Effector CD8-positive, alpha-beta T cell (primary cell): ENCODE measurements at regions not wholly inside any gene's neighbourhood (a gene's known extent, or its start where the extent isn't known, plus 50 kb on each side); places are given as distances from the start of the nearest gene placed in this dataset.
"Not testable (repeated sequence)": the region's sequence is repeated elsewhere in the genome, so short reads cannot be mapped to it uniquely, and the experiment has no call there.

Source experiments
- DNase-seq: peaks from one replicate; lab custom pipeline; 2025; lab: John Stamatoyannopoulos, UW

DNA sequence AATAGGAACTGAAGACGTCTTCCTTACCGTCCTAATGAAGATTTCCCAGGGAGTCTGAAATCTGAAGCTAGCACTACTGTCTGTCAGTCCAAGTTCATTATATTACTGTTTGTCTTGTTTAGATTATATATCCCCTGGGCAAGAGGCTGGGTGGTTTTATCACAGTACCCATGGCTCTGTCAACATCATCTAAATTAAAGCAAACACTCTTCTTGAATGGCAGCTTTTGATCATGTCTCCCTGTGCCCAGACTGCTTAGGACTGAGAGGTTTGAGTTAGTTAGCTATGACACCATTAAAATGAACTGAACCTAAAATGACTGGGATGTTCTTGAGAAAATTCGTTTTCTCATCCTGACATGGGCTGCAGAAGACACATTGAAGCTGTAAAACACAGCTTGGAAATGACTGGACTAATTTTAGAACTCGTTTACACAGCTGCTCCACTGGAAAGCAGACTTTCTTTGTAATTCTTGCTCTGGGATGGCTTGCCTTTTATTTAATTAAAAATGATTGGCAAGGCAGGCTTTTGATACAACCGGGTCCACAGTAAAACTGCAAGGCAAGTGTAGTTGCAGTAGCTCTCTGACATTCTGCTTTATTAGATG lies 243.5 kb downstream of the MFSD1 start:
- DNase-seq = no peak

- no peak for DNase-seq
These were observed 245.5 kb downstream of the MFSD1 start for GRCh38 chr3:159047361-159047760.

- DNase-seq = not testable (repeated sequence)
These were observed 250.6 kb downstream of the MFSD1 start for GRCh38 chr3:159052494-159052893.

- no peak for DNase-seq
These were observed 255.8 kb downstream of the MFSD1 start for GRCh38 chr3:159057621-159058020.

- DNase-seq = no peak
These were observed 257.0 kb downstream of the MFSD1 start for GRCh38 chr3:159058859-159059258.

GRCh38 chr3:159059395-159059794 lies 257.5 kb downstream of the MFSD1 start:
- DNase-seq = no peak

GRCh38 chr3:159062734-159063410 lies 261.0 kb downstream of the MFSD1 start:
- no peak for DNase-seq

DNA sequence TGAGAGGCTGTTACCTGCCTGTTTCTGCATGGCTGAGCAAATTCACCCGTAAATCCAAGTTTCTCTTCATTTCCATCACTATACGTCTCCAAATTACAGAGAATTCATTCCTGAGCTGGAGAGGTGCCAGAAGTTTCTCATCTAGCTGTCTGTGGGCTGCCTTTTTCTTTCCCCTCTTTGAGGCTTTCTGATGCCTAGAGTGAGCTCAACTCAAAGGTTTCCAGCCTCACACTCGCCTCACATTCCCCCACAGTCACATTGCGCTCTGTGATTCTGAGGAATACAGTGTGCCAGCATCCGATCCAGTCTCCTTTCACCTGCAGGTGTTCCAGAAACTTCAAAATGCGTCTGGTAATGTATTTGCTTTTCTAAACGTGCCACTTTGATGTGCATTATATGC lies 267.2 kb downstream of the MFSD1 start, which contains the start of gene IQCJ:
Gene IQCJ (plus strand): TSS at position 229 of the 400 bp plus-strand sequence.
- no peak for DNase-seq

DNA sequence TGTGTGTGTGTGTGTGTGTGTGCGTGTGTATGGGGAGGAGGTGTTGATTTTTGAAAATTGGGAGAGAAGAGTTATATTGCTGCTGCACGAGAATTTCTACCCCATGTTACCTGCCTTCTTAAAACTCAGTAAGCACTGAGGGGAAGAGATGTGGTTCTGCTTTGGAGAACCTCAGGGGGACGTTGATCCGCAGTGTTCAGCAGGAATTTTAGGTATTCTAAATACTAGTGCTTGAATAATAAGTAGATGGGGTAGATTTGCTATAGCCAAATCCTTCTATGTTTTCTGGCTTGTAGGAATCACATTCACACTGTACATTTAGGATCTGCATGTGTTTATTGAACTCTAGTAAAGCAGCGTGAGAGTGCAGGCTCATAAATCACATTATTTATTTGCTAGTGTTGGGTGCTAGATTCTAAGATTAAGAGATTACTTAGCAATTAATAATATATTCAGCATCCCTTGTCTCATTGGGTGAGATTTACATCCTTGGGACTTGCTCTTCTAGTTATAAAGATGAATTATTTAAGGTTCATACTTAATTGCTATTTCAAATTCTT lies 268.1 kb downstream of the MFSD1 start:
- DNase-seq = no peak

DNA sequence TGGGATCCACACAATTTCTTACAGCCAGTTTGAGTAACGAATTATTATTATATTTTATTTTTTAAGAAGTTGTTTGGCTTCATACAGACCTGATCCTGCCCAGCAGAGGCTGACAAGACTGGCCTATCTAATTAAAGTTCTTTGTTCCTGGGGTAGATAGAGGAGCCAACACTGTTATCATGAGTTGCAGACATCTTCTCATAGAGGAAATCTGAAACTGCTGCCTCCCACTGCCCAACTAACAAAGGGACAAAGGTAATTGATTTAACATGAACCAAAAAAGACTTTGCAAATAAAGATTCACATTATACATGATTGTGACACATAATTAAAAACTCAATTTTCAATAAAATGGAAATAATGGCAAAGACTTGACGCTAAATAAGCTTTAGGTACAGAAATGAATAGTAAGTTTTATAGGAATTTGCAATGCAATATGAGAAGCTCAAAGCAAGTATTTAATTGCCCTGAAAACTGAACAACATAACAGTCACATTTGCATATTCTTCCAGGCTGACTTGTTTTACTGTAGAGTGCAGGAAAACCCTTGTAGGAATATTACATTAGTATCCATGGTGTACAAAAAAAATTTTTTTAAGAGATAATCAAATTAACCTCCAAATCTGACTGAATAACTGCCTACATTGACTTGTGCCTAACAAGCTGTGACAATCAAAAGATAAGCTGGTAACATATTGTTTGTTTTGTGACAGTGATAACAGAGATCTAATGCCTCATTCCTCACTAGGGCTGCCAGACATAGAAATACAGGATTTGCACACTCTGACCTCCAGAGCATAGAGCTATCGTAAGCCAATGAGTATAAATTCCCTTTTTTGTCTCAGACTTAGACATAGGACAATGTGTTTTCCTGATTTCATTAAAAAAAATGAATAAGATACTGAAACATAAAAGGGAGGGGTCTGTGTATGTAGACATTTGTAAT lies 273.2 kb downstream of the MFSD1 start:
- no peak for DNase-seq

- DNase-seq = no peak
These were observed 276.0 kb downstream of the MFSD1 start for GRCh38 chr3:159077860-159078259.

DNA sequence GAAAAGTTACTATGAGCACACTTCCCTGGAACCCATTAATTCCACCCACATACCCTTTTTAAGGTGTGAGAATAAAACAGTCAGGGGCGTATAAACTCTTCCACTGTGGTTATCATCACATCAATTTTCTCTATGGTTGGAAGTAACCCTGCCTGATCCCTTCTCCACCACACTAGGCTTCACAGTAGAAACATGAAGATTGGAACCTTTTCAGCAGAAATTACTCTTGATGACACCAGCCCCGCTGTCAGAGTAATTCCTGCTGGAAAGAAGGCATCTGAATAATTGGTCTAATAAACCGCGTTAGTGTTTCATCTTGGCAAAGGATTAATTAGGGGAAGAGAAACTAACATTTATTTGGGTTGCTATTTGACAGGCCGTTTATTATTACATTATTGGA lies 278.4 kb downstream of the MFSD1 start:
- no peak for DNase-seq

DNA sequence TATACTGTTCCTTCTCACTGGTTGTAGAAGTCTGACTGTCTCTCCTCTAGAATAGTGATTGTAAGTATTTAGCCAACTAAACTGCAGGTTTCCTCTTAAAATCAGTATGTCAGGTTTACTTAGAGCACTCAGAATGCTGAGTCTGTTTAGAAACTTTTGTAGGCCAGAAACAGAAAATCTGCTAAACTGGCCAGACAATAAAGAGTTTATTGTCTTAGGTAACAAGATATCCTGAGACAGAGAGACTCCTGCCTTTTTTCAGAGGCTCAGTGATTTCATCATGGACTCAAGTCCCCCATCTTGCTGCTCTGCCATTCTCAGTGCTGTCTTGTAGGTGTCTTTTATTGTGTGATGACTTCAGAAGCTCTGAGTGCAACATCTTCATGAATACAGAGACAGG lies 279.0 kb downstream of the MFSD1 start:
- DNase-seq = no peak

DNA sequence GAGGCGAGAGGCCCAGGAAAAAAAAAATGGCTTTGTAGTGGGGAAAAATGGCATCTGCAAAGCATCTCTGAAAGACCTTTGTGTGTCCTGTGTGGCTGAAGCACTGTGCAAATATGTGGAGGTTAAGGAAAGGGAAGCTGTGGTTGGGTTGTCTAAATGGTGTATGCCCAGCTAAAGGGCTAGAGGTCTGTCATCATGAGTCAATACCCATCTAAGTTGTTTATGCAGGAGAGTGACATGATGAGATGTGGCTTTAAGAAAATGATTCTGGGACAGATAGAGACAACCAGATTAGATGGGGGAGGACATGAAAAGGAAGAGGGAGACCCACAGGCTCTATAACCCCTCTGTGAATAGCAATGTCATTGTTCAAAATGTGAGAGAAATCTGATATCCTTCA lies 280.7 kb downstream of the MFSD1 start:
- no peak for DNase-seq

DNA sequence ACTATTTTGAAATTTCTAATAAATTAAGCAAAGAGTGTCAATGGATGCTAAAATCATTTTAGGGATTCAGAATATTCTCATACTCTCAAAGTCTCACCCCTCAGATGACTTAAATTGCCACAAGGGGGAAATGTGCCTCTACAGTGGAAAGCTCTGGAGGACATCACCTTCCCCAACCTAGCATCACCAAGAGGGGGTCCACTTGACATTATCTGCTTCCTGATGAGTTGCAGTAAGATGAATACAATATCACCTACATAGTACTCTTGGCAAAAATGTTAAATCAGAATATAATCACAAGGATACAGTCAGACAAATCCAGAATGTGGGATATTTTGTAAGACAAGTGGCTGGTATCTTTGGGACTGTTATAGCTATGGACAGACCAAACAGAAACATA lies 290.1 kb downstream of the MFSD1 start:
- no peak for DNase-seq

DNA sequence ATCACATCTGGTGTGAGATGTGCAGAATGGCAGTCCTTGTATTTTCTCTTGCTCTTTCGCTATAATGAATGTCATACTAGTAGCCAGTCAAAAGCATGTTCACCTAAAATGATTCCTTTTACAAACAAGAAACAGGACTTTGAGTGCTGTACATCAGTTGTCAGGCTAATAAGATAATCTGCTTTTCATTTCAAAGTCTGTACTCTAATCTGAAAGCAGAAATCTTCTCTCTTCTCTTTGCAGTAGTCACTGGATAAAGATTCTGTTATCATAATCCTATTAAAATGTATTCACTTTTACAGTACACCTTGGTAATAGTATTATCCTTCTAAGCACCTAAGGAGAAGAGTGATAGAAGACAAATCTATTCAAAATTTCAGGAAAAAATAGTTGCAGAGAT lies 300.1 kb downstream of the MFSD1 start:
- DNase-seq = no peak

GRCh38 chr3:159112724-159113123 lies 310.9 kb downstream of the MFSD1 start:
- DNase-seq = no peak

DNA sequence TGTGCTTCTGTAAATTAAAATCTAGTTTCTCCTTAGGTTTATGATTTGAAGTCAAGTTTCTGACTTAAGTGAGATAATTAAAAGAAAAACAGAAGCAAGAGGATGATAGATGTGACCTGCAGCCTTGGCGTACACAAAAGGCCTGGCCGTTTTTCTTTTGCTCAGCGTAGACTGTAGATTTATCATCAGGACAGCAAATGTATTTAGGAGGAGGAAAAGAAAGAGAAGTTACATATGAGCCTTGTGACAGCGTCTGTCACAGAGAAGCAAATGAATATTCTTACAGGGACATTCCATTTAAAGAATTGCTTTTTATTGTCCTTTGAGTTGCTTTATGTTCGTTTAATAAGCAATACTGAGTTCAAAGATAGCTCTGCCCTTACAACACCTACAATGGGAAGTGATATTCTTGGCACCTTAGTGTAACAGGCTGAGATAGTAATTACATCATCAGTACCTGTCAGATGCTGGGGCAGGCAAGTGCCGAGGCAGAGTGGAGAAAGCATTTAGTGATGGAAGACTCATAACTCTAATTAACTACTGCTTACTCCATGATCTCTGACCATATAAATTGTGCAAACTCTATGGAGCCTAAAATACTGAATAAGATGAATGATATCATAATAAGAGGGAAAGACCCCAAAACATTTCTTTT lies 311.5 kb downstream of the MFSD1 start:
- no peak for DNase-seq

DNA sequence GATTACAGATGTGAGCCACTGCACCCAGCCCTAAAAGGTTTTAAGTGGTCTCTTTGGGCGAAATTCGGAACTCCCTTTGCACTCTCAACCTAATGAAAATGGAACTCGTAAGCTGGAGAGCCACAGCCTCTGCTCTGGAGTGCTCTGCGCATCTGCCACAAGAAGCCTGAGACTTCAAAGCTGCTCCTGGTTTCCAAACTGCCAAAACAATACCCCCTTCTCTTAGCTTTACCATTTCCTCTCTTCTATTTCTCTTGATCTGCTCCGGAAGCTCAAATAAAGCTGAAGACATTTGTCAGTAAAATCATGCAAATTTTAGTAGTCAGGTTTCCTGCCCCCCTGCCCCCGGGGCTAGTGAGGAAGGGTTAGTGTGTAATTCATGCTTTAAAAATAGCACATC lies 312.7 kb downstream of the MFSD1 start:
- no peak for DNase-seq

DNA sequence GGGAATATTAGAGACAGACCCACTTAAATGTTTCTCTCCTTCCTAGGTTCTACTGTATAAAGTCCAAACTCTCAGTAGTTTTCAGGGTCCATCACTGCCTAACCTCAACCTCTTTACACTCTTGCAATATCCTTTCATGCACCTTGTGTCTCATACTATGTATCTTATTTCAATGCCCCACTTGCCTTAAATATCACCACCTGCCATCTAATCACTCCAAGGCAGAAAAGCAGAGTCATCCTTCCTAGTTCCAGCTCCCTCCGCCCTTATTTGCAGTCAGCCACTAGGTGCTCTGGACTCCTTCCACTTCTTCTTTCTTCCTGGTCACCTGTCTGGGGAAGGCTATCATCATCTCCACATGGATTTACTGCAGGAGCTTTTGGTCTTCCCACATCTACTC lies 322.0 kb downstream of the MFSD1 start:
- DNase-seq = no peak

GRCh38 chr3:159126261-159127020 lies 324.6 kb downstream of the MFSD1 start:
- DNase-seq = no peak
